Fibroblast of lung (primary cell): ENCODE measurements at regions not wholly inside any gene's neighbourhood (a gene's known extent, or its start where the extent isn't known, plus 50 kb on each side); places are given as distances from the start of the nearest gene placed in this dataset.

Experiments
- DNase-seq, 2 donors: peaks; one replicate each; pipeline versions ENCODE4 v3.0.0 to v3.0.0-alpha.2; 2010; ENCODE audit warnings: low read depth in 2 of 2
- H2AFZ ChIP-seq: 2 replicates; pipeline ENCODE4 v1.5.1; 2012; ENCODE audit warnings: low read length, control low read depth, inconsistent platforms
- H3K27ac ChIP-seq: 2 replicates; pipeline ENCODE4 v1.5.1; 2011; ENCODE audit warnings: low read length, control low read depth; ENCODE audit not compliant: insufficient read depth
- H3K27me3 ChIP-seq: 2 replicates; pipeline ENCODE4 v1.5.1; 2011; ENCODE audit warnings: mild to moderate bottlenecking, low read length; ENCODE audit not compliant: control insufficient read depth, insufficient read depth
- H3K36me3 ChIP-seq: 2 replicates; pipeline ENCODE4 v1.5.1; 2011; ENCODE audit warnings: low read length; ENCODE audit not compliant: control insufficient read depth, insufficient read depth
- H3K4me1 ChIP-seq: 2 replicates; pipeline ENCODE4 v1.5.1; 2011; ENCODE audit warnings: low read length; ENCODE audit not compliant: control insufficient read depth, insufficient read depth; ENCODE audit errors: extremely low read depth
- H3K4me2 ChIP-seq: 2 replicates; pipeline ENCODE4 v1.5.1; 2011; ENCODE audit warnings: low read length, control low read depth; ENCODE audit not compliant: insufficient read depth; ENCODE audit errors: extremely low read depth
- H3K4me3 ChIP-seq, 4 experiments: fragments of 200-600 bp in 1 of 4; sonication (generic) in 1 of 4; replicated peaks in 1 of 4; 2 replicates each; pipeline ENCODE4 v1.5.1; 2011 to 2016; ENCODE audit warnings: low read length in 4 of 4, low read depth in 3 of 4, mild to moderate bottlenecking in 3 of 4, control low read depth in 2 of 4, inconsistent platforms in 1 of 4, mixed read lengths in 1 of 4; ENCODE audit not compliant: insufficient read depth in 1 of 4; ENCODE audit errors: control extremely low read depth in 1 of 4
- H3K79me2 ChIP-seq: 2 replicates; pipeline ENCODE4 v1.5.1; 2012; ENCODE audit warnings: mild to moderate bottlenecking, low read length, inconsistent platforms; ENCODE audit not compliant: control insufficient read depth, insufficient read depth
- H3K9ac ChIP-seq: 2 replicates; pipeline ENCODE4 v1.5.1; 2011; ENCODE audit warnings: mild to moderate bottlenecking, low read length, control low read depth; ENCODE audit not compliant: insufficient read depth
- H3K9me3 ChIP-seq: 2 replicates; pipeline ENCODE4 v1.5.1; 2012; ENCODE audit warnings: low read depth, low read length; ENCODE audit not compliant: control insufficient read depth, insufficient read depth
- H4K20me1 ChIP-seq: 2 replicates; pipeline ENCODE4 v1.5.1; 2011; ENCODE audit warnings: low read length; ENCODE audit not compliant: control insufficient read depth, insufficient read depth; ENCODE audit errors: extremely low read depth
- CTCF ChIP-seq, 2 donors: IDR thresholded peaks in 1 of 2; conservative IDR thresholded peaks in 1 of 2; 1 replicate in 1 of 2; 2 replicates in 1 of 2; pipeline ENCODE4 v1.5.1; 2011 to 2012; ENCODE audit warnings: low read length in 2 of 2, control low read depth in 1 of 2, inconsistent platforms in 1 of 2, low read depth in 1 of 2, mild to moderate bottlenecking in 1 of 2
- EZH2 ChIP-seq: IDR thresholded peaks from 2 replicates; pipeline ENCODE4 v1.5.1; 2012; ENCODE audit warnings: low read length, control low read depth, mild to moderate bottlenecking; ENCODE audit errors: missing control alignments

GRCh38 chr15:26477044-26477443 is 295.8 kb downstream of the GABRB3 start:
- no peak overlapping the region for H3K9ac ChIP-seq

GRCh38 chr15:26475554-26475953 is 297.3 kb downstream of the GABRB3 start:
- no peaks in the 10 kb centered on the region for H3K79me2 ChIP-seq
- no peak for DNase-seq
- no peak for TF ChIP-seq CTCF (conservative IDR thresholded peaks at IDR 0.05 in 1 of 2, IDR thresholded peaks at IDR 0.05 in 1 of 2; ENCODE audit: low read depth in 1 of 2, low read length in 2 of 2)

More at GRCh38 chr15:26477044-26477443, 295.8 kb downstream of the GABRB3 start:
- no peak for DNase-seq
- Histone ChIP-seq H3K27me3 (no peaks in the 10 kb centered on the region), H3K9me3 (no peaks in the 10 kb centered on the region), H3K4me3 (no peak overlapping the region), H3K4me2 (no peak overlapping the region), H3K4me1 (no peaks in the 10 kb centered on the region), H3K36me3 (no peaks in the 10 kb centered on the region), H3K27ac (no peak overlapping the region), H2AFZ (no peak overlapping the region), H4K20me1 (no peaks in the 10 kb centered on the region), H3K79me2 (no peaks in the 10 kb centered on the region)
- TF ChIP-seq EZH2 (no peak), CTCF (conservative IDR thresholded peaks at IDR 0.05 in 1 of 2, IDR thresholded peaks at IDR 0.05 in 1 of 2; ENCODE audit: low read depth in 1 of 2, low read length in 2 of 2) (no peak)

GRCh38 chr15:26472661-26473060 is 300.2 kb downstream of the GABRB3 start:
- H3K27me3 ChIP-seq = no peaks in the 10 kb centered on the region
- TF ChIP-seq CTCF (conservative IDR thresholded peaks at IDR 0.05 in 1 of 2, IDR thresholded peaks at IDR 0.05 in 1 of 2; ENCODE audit: low read depth in 1 of 2, low read length in 2 of 2) = no peak
- TF ChIP-seq EZH2 = no peak
- no peak for DNase-seq
- no peaks in the 10 kb centered on the region for H3K9me3 ChIP-seq
- H3K4me2 ChIP-seq = no peak overlapping the region
- no peak overlapping the region for H3K9ac ChIP-seq
- no peak overlapping the region for H2AFZ ChIP-seq
- H4K20me1 ChIP-seq = no peaks in the 10 kb centered on the region
- H3K36me3 ChIP-seq = no peaks in the 10 kb centered on the region
- no peak overlapping the region for H3K27ac ChIP-seq
- no peaks in the 10 kb centered on the region for H3K4me1 ChIP-seq
- H3K4me3 ChIP-seq = no peak overlapping the region
- no peaks in the 10 kb centered on the region for H3K79me2 ChIP-seq

More at GRCh38 chr15:26475554-26475953, 297.3 kb downstream of the GABRB3 start:
- Histone ChIP-seq H2AFZ (no peak overlapping the region), H3K9me3 (no peaks in the 10 kb centered on the region), H4K20me1 (no peaks in the 10 kb centered on the region), H3K27me3 (no peaks in the 10 kb centered on the region), H3K4me3 (no peak overlapping the region), H3K4me1 (no peaks in the 10 kb centered on the region), H3K27ac (no peak overlapping the region), H3K9ac (no peak overlapping the region), H3K36me3 (no peaks in the 10 kb centered on the region), H3K4me2 (no peak overlapping the region)
